ENCODE measurements at regions not wholly inside any gene's neighbourhood (a gene's known extent, or its start where the extent isn't known, plus 50 kb on each side); places are given as distances from the start of the nearest gene placed in this dataset.

- H2AFZ ChIP-seq, result no peak overlapping the region
- intact Hi-C loops (cut with micrococcal nuclease; ENCODE audit: unreplicated experiment), result no loop called here
- no peaks in the 10 kb centered on the region for H3K36me3 ChIP-seq (ENCODE audit: low read depth)
- no peak for DNase-seq
- ChIA-PET POLR2A (ENCODE audit: unreplicated experiment) (interaction anchor here (0.6 kb wide), 1 partner anchor 486 kb away, joined by 5 read pairs; no protein-coding TSS in a partner anchor), CTCF (no interaction called here)
- H3K4me1 ChIP-seq (replicated peaks; ENCODE audit: insufficient read depth), result peaks cover 2% of the 10 kb centered on the region
- no peak overlapping the region for H3K4me2 ChIP-seq
- TF ChIP-seq EZH2 (IDR thresholded peaks at IDR 0.05; ENCODE audit: low read depth), result no peak
- TF ChIP-seq CTCF (conservative IDR thresholded peaks at IDR 0.05), result no peak
- H3K27me3 ChIP-seq (ENCODE audit: insufficient read depth, low read depth), result no peaks in the 10 kb centered on the region
- no peaks in the 10 kb centered on the region for H4K20me1 ChIP-seq (ENCODE audit: insufficient read depth)
- H3K27ac ChIP-seq, result no peak overlapping the region
- H3K9me2 ChIP-seq (ENCODE audit: insufficient read depth), result no peaks in the 10 kb centered on the region; the same call in 1 of the 2 replicates
- BruUV-seq (replicated peaks), result no TSS peak
- no peaks in the 10 kb centered on the region for H3K9me3 ChIP-seq (ENCODE audit: insufficient read depth, low read depth)
- no peak overlapping the region for H3K4me3 ChIP-seq
- H3K79me2 ChIP-seq (ENCODE audit: low read depth), result no peaks in the 10 kb centered on the region
- H3F3A ChIP-seq (ENCODE audit: insufficient read depth, low read depth), result peaks cover 1% of the 10 kb centered on the region; the same call in 1 of the 2 replicates
Measured at GRCh38 chr10:3858051-3858845, 73.2 kb upstream of the KLF6 start.

- no peak overlapping the region for H3K27ac ChIP-seq
- no TSS peak for BruUV-seq (replicated peaks)
- ChIA-PET CTCF (no interaction called here), POLR2A (ENCODE audit: unreplicated experiment) (no interaction called here)
- no peaks in the 10 kb centered on the region for H4K20me1 ChIP-seq (ENCODE audit: insufficient read depth)
- no peaks in the 10 kb centered on the region for H3K9me3 ChIP-seq (ENCODE audit: insufficient read depth, low read depth)
- no peak overlapping the region for H2AFZ ChIP-seq
- H3K9me2 ChIP-seq (ENCODE audit: insufficient read depth), result no peaks in the 10 kb centered on the region; the same call in 1 of the 2 replicates
- H3F3A ChIP-seq (ENCODE audit: insufficient read depth, low read depth), result peaks cover 7% of the 10 kb centered on the region; the same call in 1 of the 2 replicates
- intact Hi-C loops (cut with micrococcal nuclease; ENCODE audit: unreplicated experiment), result no loop called here
- H3K79me2 ChIP-seq (ENCODE audit: low read depth), result no peaks in the 10 kb centered on the region
- no peaks in the 10 kb centered on the region for H3K27me3 ChIP-seq (ENCODE audit: insufficient read depth, low read depth)
- H3K4me3 ChIP-seq, result no peak overlapping the region
- H3K36me3 ChIP-seq (ENCODE audit: low read depth), result no peaks in the 10 kb centered on the region
- peaks cover 9% of the 10 kb centered on the region for H3K4me1 ChIP-seq (replicated peaks; ENCODE audit: insufficient read depth)
- no peak for TF ChIP-seq EZH2 (IDR thresholded peaks at IDR 0.05; ENCODE audit: low read depth)
- TF ChIP-seq CTCF (conservative IDR thresholded peaks at IDR 0.05), result no peak
- no peak for DNase-seq
- H3K4me2 ChIP-seq, result no peak overlapping the region
Measured at GRCh38 chr10:3857318-3857717, 72.3 kb upstream of the KLF6 start.

GRCh38 chr10:3856593-3856992 is 71.6 kb upstream of the KLF6 start:
- Histone ChIP-seq H3K4me1 (replicated peaks; ENCODE audit: insufficient read depth) (peaks cover 15% of the 10 kb centered on the region), H4K20me1 (ENCODE audit: insufficient read depth) (no peaks in the 10 kb centered on the region), H3K27me3 (ENCODE audit: insufficient read depth, low read depth) (no peaks in the 10 kb centered on the region), H3K27ac (no peak overlapping the region), H3K9me2 (ENCODE audit: insufficient read depth) (no peaks in the 10 kb centered on the region; the same call in 1 of the 2 replicates), H3K79me2 (ENCODE audit: low read depth) (no peaks in the 10 kb centered on the region), H2AFZ (no peak overlapping the region), H3K9me3 (ENCODE audit: insufficient read depth, low read depth) (no peaks in the 10 kb centered on the region), H3K4me3 (no peak overlapping the region), H3K4me2 (no peak overlapping the region), H3F3A (ENCODE audit: insufficient read depth, low read depth) (peaks cover 13% of the 10 kb centered on the region), H3K36me3 (ENCODE audit: low read depth) (no peaks in the 10 kb centered on the region)
- POLR2A ChIA-PET (ENCODE audit: unreplicated experiment), result no interaction called here
- CTCF ChIA-PET, result no interaction called here
- BruUV-seq (replicated peaks), result no TSS peak
- intact Hi-C loops (cut with micrococcal nuclease; ENCODE audit: unreplicated experiment), result no loop called here
- TF ChIP-seq CTCF (conservative IDR thresholded peaks at IDR 0.05) (no peak), EZH2 (IDR thresholded peaks at IDR 0.05; ENCODE audit: low read depth) (no peak)
- no peak for DNase-seq
